Pancreas (tissue), 10 donors: ENCODE measurements at regions not wholly inside any gene's neighbourhood (a gene's known extent, or its start where the extent isn't known, plus 50 kb on each side); places are given as distances from the start of the nearest gene placed in this dataset.
A peak's percentile ranks its signal among the peaks of the same experiment; 100 is the strongest.

Experiments
- ATAC-seq, 4 donors: fragments of 200-7000 bp; cut with Tn5 transposase; one replicate each; pipeline versions ENCODE4 v1.8.0 to v1.9.1; 2020; ENCODE audit warnings: mild to moderate bottlenecking in 4 of 4, moderate library complexity in 4 of 4
- DNase-seq, 6 donors: peaks; one replicate each; pipeline ENCODE4 v3.0.0-alpha.2; 2020
- FAIRE-seq: peaks from 2 replicates; lab custom pipeline; 2012; peaks lifted over from hg19 to GRCh38; lab: Jason Lieb, UNC
- H3K27ac ChIP-seq, 4 donors: fragments of 200-600 bp; sonication (generic); 1 replicate in 3 of 4; 2 replicates in 1 of 4; pipeline versions ENCODE4 v1.5.0 to v1.8.0; 2020
- H3K27me3 ChIP-seq, 4 donors: fragments of 200-600 bp; one replicate each; pipeline ENCODE4 v1.8.0; 2021
- H3K36me3 ChIP-seq, 3 donors: fragments of 200-600 bp; sonication (generic) in 1 of 3; one replicate each; pipeline versions ENCODE4 v1.5.0 to v1.8.0; 2020 to 2021
- H3K4me1 ChIP-seq, 3 donors: fragments of 200-600 bp; one replicate each; pipeline ENCODE4 v1.8.0; 2021
- H3K4me3 ChIP-seq, 4 donors: fragments of 200-600 bp; sonication (generic) in 2 of 4; one replicate each; pipeline versions ENCODE4 v1.5.0 to v1.8.0; 2020 to 2021
- H3K9me3 ChIP-seq, 4 donors: fragments of 200-600 bp; one replicate each; pipeline ENCODE4 v1.8.0; 2021
- CTCF ChIP-seq, 4 donors: fragments of 200-600 bp; sonication (generic) in 3 of 4; IDR thresholded peaks; one replicate each; pipeline versions ENCODE4 v1.5.0 to v1.8.0; 2021; ENCODE audit warnings: antibody characterized with exemption in 4 of 4
- WGBS, 2 donors: extraction: QIAGEN DNeasy Blood & Tissue Kit; methylation state at CpG; one replicate each; pipeline ENCODE4 v1.1.7; 2013; 5-methylcytosine and 5-hydroxymethylcytosine counted together
- intact Hi-C, 3 donors: fragments of 100-400 bp; cut with DNase I; formaldehyde crosslinking; loops; one replicate each; pipeline versions ENCODE4 v1.11.1 to v1.14.2; 2022
- donor health status: healthy with polysubstance abuse.
- donor health status: DM: no; HTN: no; CAD: no; lungs with moderate emphysema.
- donor health status: DM: no; HTN: no; CAD: no.
- donor health status: control.
- donor health status: control.
- donor health status: Bipolar disorder and iron deficiency.
- donor health status: DM: yes; HTN: yes; CAD: no.
- donor health status: DM: no; HTN: no; CAD: no.
- donor health status: DM: no; HTN: no; CAD: no.
- donor health status: DM: yes; HTN: yes; CAD: no.

GRCh38 chr1:67583462-67583950 lies 101.5 kb upstream of the GADD45A start:
- H3K9me3 ChIP-seq = no peaks in the 10 kb centered on the region
- no peaks in the 10 kb centered on the region for H3K36me3 ChIP-seq
- no peaks in the 10 kb centered on the region for H3K27me3 ChIP-seq
- FAIRE-seq (no peak), ATAC-seq (no peak), DNase-seq (no peak)
- TF ChIP-seq CTCF (IDR thresholded peaks at IDR 0.05) = no peak
- no peak overlapping the region for H3K27ac ChIP-seq
- 66 to 67% methylated on average over 2 of the region's 2 CpGs for WGBS, 2 donors
- intact Hi-C loops = no loop called here
- no peak overlapping the region for H3K4me3 ChIP-seq
- peaks cover 5 to 17% (median 10%) of the 10 kb centered on the region in 3 donors for H3K4me1 ChIP-seq

DNA sequence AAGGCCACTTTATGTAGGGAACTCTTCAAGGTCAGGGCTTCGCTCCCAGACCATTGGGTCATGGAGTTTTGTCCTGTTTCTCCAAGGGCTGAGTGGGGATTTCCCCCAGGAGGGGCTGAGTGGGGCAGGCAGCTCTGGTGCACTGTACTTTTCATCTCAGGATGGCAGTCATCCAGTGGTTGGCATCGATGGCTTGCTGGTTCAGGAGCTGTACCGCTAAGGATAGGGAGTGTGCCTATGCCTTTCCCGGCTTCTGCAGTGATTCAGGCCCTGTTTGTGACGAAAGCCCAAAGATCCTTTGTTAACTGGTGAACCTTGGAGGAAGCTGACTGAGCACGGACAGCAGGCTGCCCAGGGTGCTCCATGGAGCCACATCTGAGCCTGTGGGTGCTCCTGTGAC lies 100.1 kb upstream of the GADD45A start:
- DNase-seq = no peak
- 77 to 79% methylated on average over 6 of the region's 6 CpGs for WGBS, 2 donors
- no peak for TF ChIP-seq CTCF (IDR thresholded peaks at IDR 0.05)
- Histone ChIP-seq H3K27ac (no peak overlapping the region), H3K4me1 (peaks cover 0 to 3% (median 1%) of the 10 kb centered on the region in 3 donors), H3K27me3 (no peaks in the 10 kb centered on the region), H3K36me3 (no peaks in the 10 kb centered on the region), H3K4me3 (no peak overlapping the region), H3K9me3 (no peaks in the 10 kb centered on the region)
- FAIRE-seq = no peak
- no peak for ATAC-seq
- intact Hi-C loops = no loop called here

- intact Hi-C loops = no loop called here
- Histone ChIP-seq H3K4me3 (no peak overlapping the region), H3K9me3 (no peaks in the 10 kb centered on the region), H3K27ac (no peak overlapping the region), H3K27me3 (no peaks in the 10 kb centered on the region), H3K4me1 (no peaks in the 10 kb centered on the region), H3K36me3 (no peaks in the 10 kb centered on the region)
- no peak for FAIRE-seq
- no peak for TF ChIP-seq CTCF (IDR thresholded peaks at IDR 0.05)
- WGBS, 2 donors = 75 to 86% methylated on average over 5 of the region's 5 CpGs
- ATAC-seq = peak in 1 of 4 donors; percentile 42
- DNase-seq = no peak
Observed at GRCh38 chr1:67586596-67586995, 98.4 kb upstream of the GADD45A start.

- ATAC-seq (no peak), DNase-seq (no peak), FAIRE-seq (no peak)
- H3K4me1 ChIP-seq = no peaks in the 10 kb centered on the region
- H3K27ac ChIP-seq = no peak overlapping the region
- H3K9me3 ChIP-seq = no peaks in the 10 kb centered on the region
- H3K36me3 ChIP-seq = no peaks in the 10 kb centered on the region
- H3K27me3 ChIP-seq = no peaks in the 10 kb centered on the region
- no peak for TF ChIP-seq CTCF (IDR thresholded peaks at IDR 0.05)
- intact Hi-C loops = no loop called here
- no peak overlapping the region for H3K4me3 ChIP-seq
- 74 to 80% methylated on average over 9 of the region's 9 CpGs for WGBS, 2 donors
Observed at GRCh38 chr1:67588178-67588855, 96.7 kb upstream of the GADD45A start.

GRCh38 chr1:67589519-67590233 lies 95.3 kb upstream of the GADD45A start:
- WGBS, 2 donors = 90 to 91% methylated on average over 8 of the region's 8 CpGs
- intact Hi-C loops = no loop called here
- no peak for TF ChIP-seq CTCF (IDR thresholded peaks at IDR 0.05)
- no peaks in the 10 kb centered on the region for H3K9me3 ChIP-seq
- DNase-seq (no peak), FAIRE-seq (no peak), ATAC-seq (no peak)
- H3K27ac ChIP-seq = no peak overlapping the region
- no peak overlapping the region for H3K4me3 ChIP-seq
- H3K4me1 ChIP-seq = no peaks in the 10 kb centered on the region
- H3K27me3 ChIP-seq = no peaks in the 10 kb centered on the region
- H3K36me3 ChIP-seq = no peaks in the 10 kb centered on the region
